ENCODE measurements at regions not wholly inside any gene's neighbourhood (a gene's known extent, or its start where the extent isn't known, plus 50 kb on each side); places are given as distances from the start of the nearest gene placed in this dataset.

- intact Hi-C loops (cut with DNase I): no loop called here
- peak; percentile 23 for ATAC-seq
- DNase-seq (ENCODE audit: low spot score): no peak
These were observed 354.3 kb upstream of the FAR2 start for GRCh38 chr12:28794786-28795185.

GRCh38 chr12:28795311-28795710, 353.8 kb upstream of the FAR2 start:
- no peak for DNase-seq (ENCODE audit: low spot score)
- no peak for ATAC-seq
- intact Hi-C loops (cut with DNase I): no loop called here

GRCh38 chr12:28799348-28799747, 349.7 kb upstream of the FAR2 start:
- ATAC-seq (no peak), DNase-seq (ENCODE audit: low spot score) (no peak)
- intact Hi-C loops (cut with DNase I): no loop called here

- intact Hi-C loops (cut with DNase I): no loop called here
- no peak for ATAC-seq
- no peak for DNase-seq (ENCODE audit: low spot score)
These were observed 348.9 kb upstream of the FAR2 start for GRCh38 chr12:28800129-28800528.

- DNase-seq (ENCODE audit: low spot score) (no peak), ATAC-seq (peak; percentile 96)
- intact Hi-C loops (cut with DNase I): no loop called here
These were observed 346.2 kb upstream of the FAR2 start for GRCh38 chr12:28802706-28803438.

- intact Hi-C loops (cut with DNase I): no loop called here
- DNase-seq (ENCODE audit: low spot score) (no peak), ATAC-seq (no peak)
These were observed 341.5 kb upstream of the FAR2 start for GRCh38 chr12:28807535-28807934.

- no peak for ATAC-seq
- intact Hi-C loops (cut with DNase I): loop anchor here (2.0 kb wide), 1 partner anchor 63 kb away; no protein-coding TSS in a partner anchor
- DNase-seq (ENCODE audit: low spot score): no peak
These were observed 337.6 kb upstream of the FAR2 start for GRCh38 chr12:28811457-28811856.

- ATAC-seq: no peak
- no peak for DNase-seq (ENCODE audit: low spot score)
- intact Hi-C loops (cut with DNase I): no loop called here
These were observed 334.8 kb upstream of the FAR2 start for GRCh38 chr12:28814246-28814645.

- no peak for DNase-seq (ENCODE audit: low spot score)
- intact Hi-C loops (cut with DNase I): no loop called here
- ATAC-seq: no peak
These were observed 331.6 kb upstream of the FAR2 start for GRCh38 chr12:28817524-28817923.

GRCh38 chr12:28824193-28824846, 324.8 kb upstream of the FAR2 start:
- intact Hi-C loops (cut with DNase I): no loop called here
- ATAC-seq: peak; percentile 74

GRCh38 chr12:28824849-28825248, 324.2 kb upstream of the FAR2 start:
- DNase-seq (ENCODE audit: low spot score) (no peak), ATAC-seq (peak; percentile 80)
- intact Hi-C loops (cut with DNase I): no loop called here

More at GRCh38 chr12:28824193-28824846, 324.8 kb upstream of the FAR2 start:
- no peak for DNase-seq (ENCODE audit: low spot score)

- intact Hi-C loops (cut with DNase I): no loop called here
These were observed 322.3 kb upstream of the FAR2 start for GRCh38 chr12:28826766-28827165.

GRCh38 chr12:28827861-28828260, 321.2 kb upstream of the FAR2 start:
- DNase-seq (ENCODE audit: low spot score) (no peak), ATAC-seq (no peak)
- intact Hi-C loops (cut with DNase I): no loop called here

More at GRCh38 chr12:28826766-28827165, 322.3 kb upstream of the FAR2 start:
- DNase-seq (ENCODE audit: low spot score) (no peak), ATAC-seq (no peak)

GRCh38 chr12:28828318-28828717, 320.8 kb upstream of the FAR2 start:
- ATAC-seq: no peak
- intact Hi-C loops (cut with DNase I): no loop called here
- DNase-seq (ENCODE audit: low spot score): no peak

GRCh38 chr12:28830491-28830890, 318.6 kb upstream of the FAR2 start:
- DNase-seq (ENCODE audit: low spot score): no peak
- no peak for ATAC-seq
- intact Hi-C loops (cut with DNase I): no loop called here

GRCh38 chr12:28844718-28845117, 304.4 kb upstream of the FAR2 start:
- ATAC-seq (no peak), DNase-seq (ENCODE audit: low spot score) (no peak)
- intact Hi-C loops (cut with DNase I): no loop called here

GRCh38 chr12:28851781-28852180, 297.3 kb upstream of the FAR2 start:
- ATAC-seq: no peak
- intact Hi-C loops (cut with DNase I): no loop called here

GRCh38 chr12:28855761-28856310, 293.2 kb upstream of the FAR2 start:
- intact Hi-C loops (cut with DNase I): no loop called here
- no peak for DNase-seq (ENCODE audit: low spot score)
- ATAC-seq: peak; percentile 77

More at GRCh38 chr12:28851781-28852180, 297.3 kb upstream of the FAR2 start:
- DNase-seq (ENCODE audit: low spot score): no peak

- ATAC-seq (no peak), DNase-seq (ENCODE audit: low spot score) (no peak)
- intact Hi-C loops (cut with DNase I): no loop called here
These were observed 291.7 kb upstream of the FAR2 start for GRCh38 chr12:28857369-28857768.

- DNase-seq (ENCODE audit: low spot score) (no peak), ATAC-seq (no peak)
- intact Hi-C loops (cut with DNase I): no loop called here
These were observed 289.5 kb upstream of the FAR2 start for GRCh38 chr12:28859551-28859950.

All from sciatic nerve (tissue), 2 donors.